Activated T-helper 1 cell treated with anti-CD3 and anti-CD28 coated beads, Interleukin-12 subunit alpha, Interleukin-12 subunit beta, Interleukin-2, Interleukin-4 antibody, amounts not matched to agents 30 ng/mL and 10 ng/mL and 1 ng/mL, durations not matched to agents 14 hours and 24 hours and 36 hours (primary cell): ENCODE measurements at regions not wholly inside any gene's neighbourhood (a gene's known extent, or its start where the extent isn't known, plus 50 kb on each side); places are given as distances from the start of the nearest gene placed in this dataset.

ENCODE experiments used
- DNase-seq: peaks from one replicate; pipeline ENCODE4 v3.0.0; 2021; ENCODE audit warnings: low spot score
- H3K27ac Mint-ChIP-seq: one replicate; pipeline ENCODE4 v1.8.0; 2021; ENCODE audit warnings: mild to moderate bottlenecking, mixed read lengths
- H3K27me3 Mint-ChIP-seq: one replicate; pipeline ENCODE4 v1.8.0; 2022; ENCODE audit warnings: mild to moderate bottlenecking, moderate library complexity, mixed read lengths; ENCODE audit not compliant: insufficient read depth
- H3K36me3 Mint-ChIP-seq: one replicate; pipeline ENCODE4 v1.8.0; 2021; ENCODE audit warnings: low read depth, mixed read lengths
- H3K4me1 Mint-ChIP-seq: one replicate; pipeline ENCODE4 v1.8.0; 2021; ENCODE audit warnings: low read depth, mixed read lengths
- H3K4me3 Mint-ChIP-seq: one replicate; pipeline ENCODE4 v1.8.0; 2021; ENCODE audit warnings: mild to moderate bottlenecking, moderate library complexity, mixed read lengths
- H3K9me3 Mint-ChIP-seq: one replicate; pipeline ENCODE4 v1.8.0; 2021; ENCODE audit warnings: mixed read lengths
- intact Hi-C: fragments of 100-400 bp; cut with micrococcal nuclease; formaldehyde crosslinking; loops from one replicate; pipeline ENCODE4 v1.15.1; 2024

DNA sequence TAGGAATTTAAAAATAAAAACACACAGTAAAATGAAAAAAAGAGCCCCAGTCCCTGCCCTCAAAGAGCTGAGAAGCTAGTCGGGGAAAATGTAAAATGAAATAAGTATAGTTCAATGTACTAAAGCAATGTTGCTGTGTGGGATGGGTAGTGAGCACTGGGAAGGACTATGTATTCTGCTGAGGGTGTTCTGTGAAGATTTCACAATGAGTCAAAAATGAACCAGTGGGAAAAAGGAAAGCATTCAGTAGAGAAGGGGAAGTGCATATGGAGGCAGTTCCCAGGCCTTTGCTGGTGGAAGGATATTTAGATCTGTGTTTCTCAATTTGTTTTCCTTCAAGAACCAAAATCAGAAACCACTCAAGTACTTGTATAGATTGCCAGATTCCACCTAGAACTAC is 1094.7 kb upstream of the KLHL29 start:
- H3K27me3 Mint-ChIP-seq = no peaks in the 10 kb centered on the region
- no peaks in the 10 kb centered on the region for H3K36me3 Mint-ChIP-seq
- no peak for DNase-seq
- no peak overlapping the region for H3K4me3 Mint-ChIP-seq
- H3K27ac Mint-ChIP-seq = no peak overlapping the region
- intact Hi-C loops = no loop called here
- H3K9me3 Mint-ChIP-seq = peaks cover 4% of the 10 kb centered on the region
- H3K4me1 Mint-ChIP-seq = no peaks in the 10 kb centered on the region

DNA sequence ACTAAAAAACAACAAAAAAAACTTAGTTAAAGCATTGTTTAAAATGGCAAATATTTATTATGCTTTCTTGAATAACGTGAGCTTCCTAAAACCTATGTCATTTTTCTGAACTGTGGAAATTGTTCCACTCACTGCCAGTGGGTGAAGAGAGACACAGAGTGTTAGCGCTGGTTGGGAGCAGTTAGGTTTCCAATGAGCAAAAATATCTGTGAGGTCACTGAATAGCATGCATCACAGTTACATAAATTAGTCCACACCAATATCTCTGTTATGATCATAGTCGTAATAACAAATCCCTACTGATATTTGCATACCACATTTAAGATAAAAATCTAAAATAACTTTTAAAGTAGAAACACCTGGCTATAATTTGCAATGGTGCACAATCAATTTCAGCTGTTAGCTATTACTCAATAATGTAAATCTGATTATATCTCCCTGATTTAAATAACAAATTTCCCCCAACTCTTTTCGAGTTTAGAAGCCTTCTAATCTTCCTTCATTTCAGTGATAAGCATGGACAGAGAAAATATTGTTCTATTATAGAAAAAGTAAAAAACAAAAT is 1094.0 kb upstream of the KLHL29 start:
- no peaks in the 10 kb centered on the region for H3K36me3 Mint-ChIP-seq
- peaks cover 4% of the 10 kb centered on the region for H3K9me3 Mint-ChIP-seq
- H3K4me1 Mint-ChIP-seq = no peaks in the 10 kb centered on the region
- H3K27me3 Mint-ChIP-seq = no peaks in the 10 kb centered on the region
- H3K4me3 Mint-ChIP-seq = no peak overlapping the region
- no peak for DNase-seq
- intact Hi-C loops = no loop called here
- no peak overlapping the region for H3K27ac Mint-ChIP-seq

DNA sequence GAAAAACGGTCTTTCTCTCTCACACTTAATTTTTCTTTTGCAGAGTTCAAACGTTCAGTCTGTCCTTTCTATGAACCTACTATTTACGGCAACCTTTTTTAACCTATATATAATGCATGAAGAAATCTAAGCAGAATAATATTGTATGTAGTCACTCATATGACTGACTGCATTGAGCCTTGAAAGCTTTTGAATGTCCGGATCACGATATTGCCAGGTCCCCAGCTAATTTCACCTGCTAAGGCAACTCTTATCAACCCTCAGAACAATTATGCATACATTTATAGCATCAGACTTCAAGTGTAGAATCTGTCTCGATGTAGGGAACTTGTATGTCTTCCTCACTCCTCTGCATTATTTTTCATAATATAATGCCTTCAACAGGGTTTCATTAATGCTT is 1083.8 kb upstream of the KLHL29 start:
- Mint-ChIP-seq H3K36me3 (no peaks in the 10 kb centered on the region), H3K9me3 (no peaks in the 10 kb centered on the region), H3K4me3 (no peak overlapping the region), H3K4me1 (no peaks in the 10 kb centered on the region), H3K27me3 (no peaks in the 10 kb centered on the region), H3K27ac (no peak overlapping the region)
- DNase-seq = no peak
- intact Hi-C loops = no loop called here

DNA sequence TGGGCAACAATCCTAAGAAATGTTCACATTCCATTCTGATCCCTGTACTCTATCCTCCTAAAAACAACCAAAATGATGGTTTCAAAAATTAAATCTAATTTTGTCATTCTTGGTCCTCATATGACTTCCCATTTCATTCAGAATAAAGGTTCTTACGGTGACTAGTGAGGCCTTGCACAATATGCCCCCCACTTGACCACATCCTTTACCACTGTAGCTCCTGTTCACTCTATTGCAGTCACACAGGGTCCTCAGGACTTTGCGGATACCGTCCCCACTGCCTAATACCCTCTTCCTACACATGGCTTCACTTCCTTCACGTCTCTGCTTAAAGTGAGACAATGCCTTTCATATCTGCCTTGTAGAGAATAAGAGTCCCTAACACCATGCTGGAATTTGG is 1058.7 kb upstream of the KLHL29 start:
- Mint-ChIP-seq H3K36me3 (no peaks in the 10 kb centered on the region), H3K9me3 (peaks cover 20% of the 10 kb centered on the region), H3K4me1 (no peaks in the 10 kb centered on the region), H3K27ac (no peak overlapping the region), H3K27me3 (no peaks in the 10 kb centered on the region), H3K4me3 (no peak overlapping the region)
- intact Hi-C loops = no loop called here
- no peak for DNase-seq

DNA sequence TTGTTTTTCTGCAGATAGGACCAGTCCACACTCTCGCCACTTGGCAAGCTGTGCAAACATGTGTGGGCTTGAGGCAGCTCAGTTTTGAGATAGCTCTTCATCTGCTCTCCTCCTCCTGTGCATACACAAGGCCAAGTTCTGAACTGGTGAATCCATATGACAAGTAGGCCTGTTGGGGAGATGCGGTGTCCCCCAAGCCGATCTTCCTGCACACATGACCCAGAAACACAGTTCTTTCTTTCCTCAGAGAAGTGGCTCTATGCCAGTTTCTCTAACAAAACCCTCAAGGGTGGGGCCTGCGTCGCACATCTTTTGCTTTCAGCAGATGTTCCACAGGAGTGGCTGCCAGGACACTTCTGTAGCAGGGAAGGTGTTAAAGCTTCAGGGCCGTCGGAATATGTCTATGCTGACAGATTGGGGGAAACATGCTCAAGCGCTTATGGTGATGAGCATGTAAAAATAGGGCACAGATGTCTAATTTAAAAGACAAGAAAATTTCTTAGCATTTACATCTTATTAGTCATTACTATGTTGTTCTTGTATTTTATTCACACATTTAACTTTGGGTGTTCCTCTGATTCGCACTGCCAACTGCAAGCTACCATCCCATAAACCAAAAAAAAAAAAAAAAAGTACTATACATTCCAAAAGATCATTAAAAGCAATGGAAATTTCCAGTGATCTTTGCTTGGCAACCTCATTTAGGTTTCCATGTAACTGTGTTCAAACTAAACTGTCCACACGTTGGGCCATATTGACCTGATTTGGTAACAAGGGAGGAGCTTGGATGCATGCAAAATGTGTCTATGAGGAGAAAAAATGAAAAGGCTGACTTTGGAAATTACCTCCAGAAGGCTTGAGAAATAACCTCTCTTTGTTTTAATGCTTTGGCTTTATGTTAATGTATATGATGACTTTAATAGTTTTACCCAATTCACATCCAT is 1055.5 kb upstream of the KLHL29 start:
- intact Hi-C loops = no loop called here
- Mint-ChIP-seq H3K27me3 (no peaks in the 10 kb centered on the region), H3K4me1 (no peaks in the 10 kb centered on the region), H3K36me3 (no peaks in the 10 kb centered on the region), H3K27ac (no peak overlapping the region), H3K9me3 (peaks cover 16% of the 10 kb centered on the region), H3K4me3 (no peak overlapping the region)
- no peak for DNase-seq

DNA sequence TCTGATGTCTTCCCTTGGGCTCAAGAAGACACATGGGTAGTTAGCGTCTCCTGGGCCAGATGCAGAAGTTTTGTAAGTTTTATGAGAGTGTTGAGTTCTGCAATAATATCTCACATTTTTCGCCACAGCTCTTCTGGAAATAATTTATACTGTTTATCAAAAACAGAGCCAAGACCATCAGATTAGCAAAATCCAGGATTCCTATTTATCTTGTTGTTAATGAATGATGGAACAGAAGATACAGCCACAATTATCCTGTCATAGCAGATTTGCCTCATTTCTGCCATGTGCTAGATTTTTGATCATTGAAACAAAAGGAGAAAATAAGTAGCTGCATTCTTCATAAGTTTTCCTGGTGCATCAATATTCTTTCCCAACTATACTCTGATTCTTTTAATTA is 1048.6 kb upstream of the KLHL29 start:
- no peak overlapping the region for H3K27ac Mint-ChIP-seq
- intact Hi-C loops = no loop called here
- no peaks in the 10 kb centered on the region for H3K27me3 Mint-ChIP-seq
- no peaks in the 10 kb centered on the region for H3K4me1 Mint-ChIP-seq
- DNase-seq = no peak
- H3K36me3 Mint-ChIP-seq = no peaks in the 10 kb centered on the region
- H3K9me3 Mint-ChIP-seq = peaks cover 4% of the 10 kb centered on the region
- H3K4me3 Mint-ChIP-seq = no peak overlapping the region

DNA sequence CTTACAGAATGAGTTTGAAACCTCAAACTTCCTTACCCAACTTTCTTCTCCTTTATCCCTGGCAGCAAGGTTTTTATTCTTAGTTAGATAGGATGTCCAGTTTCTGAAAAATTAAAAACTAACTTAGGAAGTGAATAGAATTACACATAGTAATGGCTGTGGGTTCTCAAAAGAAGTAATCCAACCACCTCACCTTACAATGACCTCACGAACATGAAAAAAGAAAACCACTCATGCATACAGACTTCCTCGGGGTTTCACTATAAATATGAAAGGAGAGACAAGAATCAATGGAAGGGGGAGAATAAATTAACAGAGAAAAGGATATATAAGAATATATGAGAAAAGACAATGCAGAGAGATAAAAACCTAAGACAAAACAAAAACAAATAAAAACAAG is 1044.3 kb upstream of the KLHL29 start:
- no peak overlapping the region for H3K27ac Mint-ChIP-seq
- no peaks in the 10 kb centered on the region for H3K4me1 Mint-ChIP-seq
- H3K36me3 Mint-ChIP-seq = no peaks in the 10 kb centered on the region
- H3K9me3 Mint-ChIP-seq = peaks cover 7% of the 10 kb centered on the region
- intact Hi-C loops = no loop called here
- no peaks in the 10 kb centered on the region for H3K27me3 Mint-ChIP-seq
- DNase-seq = no peak
- H3K4me3 Mint-ChIP-seq = no peak overlapping the region

DNA sequence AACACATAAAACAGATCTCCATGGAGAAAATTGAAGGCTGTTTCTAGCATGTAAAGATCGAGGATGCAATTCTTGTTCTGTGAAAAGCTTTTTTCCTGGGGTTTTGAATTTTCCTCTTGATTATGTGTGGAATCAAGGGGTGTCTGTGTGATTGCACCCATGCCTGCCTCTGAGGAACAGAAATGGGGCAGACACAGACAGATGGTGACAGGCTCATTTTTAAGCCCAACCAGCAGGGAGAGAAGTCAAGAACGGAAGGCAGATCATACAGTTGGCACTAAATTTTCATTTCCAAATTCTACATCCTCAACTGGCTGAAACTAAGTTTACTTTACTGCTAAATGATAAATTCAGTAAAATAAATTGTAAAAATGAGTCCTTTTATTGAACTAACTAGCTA is 1037.7 kb upstream of the KLHL29 start:
- Mint-ChIP-seq H3K27ac (no peak overlapping the region), H3K4me3 (no peak overlapping the region), H3K9me3 (peaks cover 4% of the 10 kb centered on the region), H3K27me3 (no peaks in the 10 kb centered on the region), H3K36me3 (no peaks in the 10 kb centered on the region), H3K4me1 (no peaks in the 10 kb centered on the region)
- intact Hi-C loops = no loop called here
- no peak for DNase-seq

DNA sequence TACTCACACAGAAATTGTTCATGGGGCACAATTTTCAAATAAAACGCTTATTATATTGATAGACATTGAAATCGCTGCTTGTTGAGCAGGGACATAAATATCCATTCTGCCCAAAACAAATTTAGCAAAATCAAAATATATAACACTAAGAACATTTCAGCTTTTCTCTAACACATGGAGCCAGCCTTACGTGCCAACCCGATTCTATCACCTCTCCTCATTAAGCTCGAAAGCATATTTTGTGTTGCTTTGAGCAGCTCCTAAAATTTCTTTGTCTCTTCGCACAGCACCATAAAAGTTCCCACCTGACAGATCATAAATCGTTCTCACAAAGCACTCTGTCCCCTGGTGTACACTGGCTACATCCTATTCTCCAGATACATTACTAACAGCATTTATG is 1034.4 kb upstream of the KLHL29 start:
- Mint-ChIP-seq H3K27ac (no peak overlapping the region), H3K4me1 (no peaks in the 10 kb centered on the region), H3K9me3 (no peaks in the 10 kb centered on the region), H3K27me3 (no peaks in the 10 kb centered on the region), H3K36me3 (no peaks in the 10 kb centered on the region), H3K4me3 (no peak overlapping the region)
- DNase-seq = no peak
- intact Hi-C loops = no loop called here

DNA sequence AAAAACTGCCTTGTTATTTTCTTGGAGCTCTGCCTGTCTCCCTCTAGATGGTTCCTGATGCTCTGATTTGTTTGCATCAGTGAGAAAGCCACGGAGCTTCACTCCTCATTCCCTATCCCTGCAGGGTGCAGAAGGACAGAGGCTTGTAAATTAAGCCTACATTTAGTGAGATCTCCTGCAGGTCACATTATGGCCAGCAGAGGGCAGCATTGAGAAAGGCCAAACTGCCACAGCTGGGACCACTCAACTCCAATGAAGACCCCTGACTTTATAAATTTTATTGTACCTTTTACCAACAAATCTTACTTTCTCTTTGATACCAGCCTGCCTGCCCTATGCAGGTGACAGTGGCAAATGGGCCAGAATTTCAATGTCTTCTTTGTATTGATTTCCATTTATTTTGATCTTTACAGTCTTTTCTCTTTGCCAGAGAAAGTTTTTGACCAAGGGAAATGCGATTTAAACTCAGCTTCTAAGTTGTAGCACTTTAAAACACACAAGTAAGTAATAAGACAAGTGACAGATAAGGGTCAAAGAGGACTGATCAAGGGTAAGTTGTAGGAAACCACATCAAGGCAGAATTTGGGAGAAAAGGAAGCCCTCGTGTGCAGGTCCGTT is 1029.1 kb upstream of the KLHL29 start:
- H3K4me3 Mint-ChIP-seq = no peak overlapping the region
- no peaks in the 10 kb centered on the region for H3K4me1 Mint-ChIP-seq
- no peaks in the 10 kb centered on the region for H3K36me3 Mint-ChIP-seq
- peak; percentile 7 for DNase-seq
- H3K27me3 Mint-ChIP-seq = no peaks in the 10 kb centered on the region
- intact Hi-C loops = no loop called here
- no peak overlapping the region for H3K27ac Mint-ChIP-seq
- no peaks in the 10 kb centered on the region for H3K9me3 Mint-ChIP-seq

DNA sequence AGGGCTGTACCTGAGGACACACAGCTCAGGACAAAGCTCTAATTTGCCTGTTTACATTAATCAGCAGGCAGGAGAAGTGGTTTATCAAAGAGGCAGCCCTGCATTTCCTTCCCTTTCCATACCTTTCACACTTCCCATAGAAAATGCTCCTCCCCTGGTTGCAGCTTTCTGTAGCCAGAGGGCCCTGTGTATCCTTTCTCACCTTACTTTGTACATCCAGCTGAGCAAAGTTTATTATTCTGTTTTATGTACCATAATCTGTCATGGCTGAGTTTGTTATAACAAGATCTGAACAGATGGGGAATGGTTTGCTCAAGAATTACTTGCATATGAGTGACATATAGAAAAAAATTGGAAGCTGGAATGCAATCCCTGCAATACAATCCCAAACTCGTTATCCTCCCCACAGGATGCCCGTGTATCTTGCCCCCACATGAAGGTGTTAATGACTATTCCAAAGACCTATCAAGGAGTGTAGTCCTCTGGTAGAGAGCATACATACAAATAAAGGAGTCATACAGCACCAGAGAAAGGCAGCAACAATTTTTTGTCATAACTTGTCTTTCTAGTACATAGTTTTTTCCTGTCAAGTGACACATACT is 1025.8 kb upstream of the KLHL29 start:
- H3K4me1 Mint-ChIP-seq = no peaks in the 10 kb centered on the region
- H3K27ac Mint-ChIP-seq = no peak overlapping the region
- H3K9me3 Mint-ChIP-seq = no peaks in the 10 kb centered on the region
- no peaks in the 10 kb centered on the region for H3K36me3 Mint-ChIP-seq
- H3K4me3 Mint-ChIP-seq = no peak overlapping the region
- intact Hi-C loops = no loop called here
- no peak for DNase-seq
- H3K27me3 Mint-ChIP-seq = no peaks in the 10 kb centered on the region

DNA sequence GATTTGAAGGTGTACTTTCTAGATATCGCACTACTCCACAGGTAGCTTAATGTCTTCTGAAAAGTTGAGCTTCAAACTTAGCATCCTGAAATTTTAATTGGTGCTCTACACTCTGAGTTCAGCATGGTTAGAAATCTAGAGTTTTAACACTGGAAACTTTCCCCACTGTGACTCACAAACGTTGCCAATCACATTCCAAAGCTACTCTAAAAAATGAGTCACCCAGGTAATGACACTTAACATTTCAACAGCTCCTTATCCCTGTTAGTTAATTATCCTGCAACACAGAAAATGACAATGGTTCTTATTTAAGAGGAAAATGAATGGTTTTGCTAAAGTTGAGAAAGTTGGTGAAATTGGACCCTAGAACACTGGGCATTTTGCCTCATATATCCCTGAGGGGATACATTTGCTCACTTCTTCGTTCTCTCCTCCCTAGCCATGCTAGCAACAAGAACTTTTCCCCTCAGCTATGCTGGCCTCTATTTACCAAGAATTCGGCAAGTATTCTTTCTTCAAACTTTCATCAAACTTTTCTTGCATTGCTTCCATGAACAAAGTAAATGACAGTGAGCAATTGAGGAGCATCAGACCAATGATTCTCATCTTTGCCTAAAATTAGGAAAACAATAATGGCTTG is 1024.1 kb upstream of the KLHL29 start:
- Mint-ChIP-seq H3K4me1 (no peaks in the 10 kb centered on the region), H3K9me3 (no peaks in the 10 kb centered on the region), H3K36me3 (no peaks in the 10 kb centered on the region), H3K27ac (no peak overlapping the region), H3K4me3 (no peak overlapping the region), H3K27me3 (no peaks in the 10 kb centered on the region)
- DNase-seq = no peak
- intact Hi-C loops = no loop called here

DNA sequence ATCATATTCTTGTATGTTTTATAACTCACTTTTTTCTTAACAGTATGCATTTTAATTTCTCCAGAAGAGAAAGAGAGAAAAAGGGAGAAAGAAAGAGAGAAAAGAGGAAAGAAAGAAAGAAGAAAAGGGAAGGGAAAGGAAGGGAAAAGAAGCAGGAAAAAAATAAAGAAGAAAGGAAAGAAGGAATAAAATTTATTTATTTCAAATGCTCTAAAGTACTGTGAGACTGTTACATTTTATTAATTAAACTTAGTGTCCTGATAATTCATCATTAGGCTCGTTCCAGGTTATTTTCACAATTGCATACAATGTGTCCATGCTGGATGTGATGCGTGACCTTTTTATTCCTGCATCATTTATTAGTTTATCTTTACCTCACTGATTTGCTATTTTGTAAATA is 1023.4 kb upstream of the KLHL29 start:
- Mint-ChIP-seq H3K27ac (no peak overlapping the region), H3K27me3 (no peaks in the 10 kb centered on the region), H3K4me3 (no peak overlapping the region), H3K36me3 (no peaks in the 10 kb centered on the region), H3K4me1 (no peaks in the 10 kb centered on the region), H3K9me3 (no peaks in the 10 kb centered on the region)
- no peak for DNase-seq
- intact Hi-C loops = no loop called here
